GM23248 (cell line): ENCODE measurements at regions not wholly inside any gene's neighbourhood (a gene's known extent, or its start where the extent isn't known, plus 50 kb on each side); places are given as distances from the start of the nearest gene placed in this dataset.

Experiments
- DNase-seq: peaks from one replicate; pipeline ENCODE4 v3.0.0-alpha.2; 2015
- H2AFZ ChIP-seq: fragments of 200-600 bp; sonication (generic); 2 replicates; pipeline ENCODE4 v1.6.1; 2016; ENCODE audit warnings: antibody characterized with exemption
- H3F3A ChIP-seq: fragments of 200-600 bp; sonication (generic); 2 replicates; pipeline ENCODE4 v1.6.1; 2016; ENCODE audit warnings: mild to moderate bottlenecking, antibody characterized with exemption, mixed run types; ENCODE audit not compliant: insufficient read depth
- H3K27ac ChIP-seq: fragments of 200-600 bp; sonication (generic); 2 replicates; pipeline ENCODE4 v1.5.1; 2016; ENCODE audit warnings: mild to moderate bottlenecking
- H3K27me3 ChIP-seq: fragments of 200-600 bp; sonication (generic); replicated peaks from 2 replicates; pipeline ENCODE4 v1.6.1; 2016; ENCODE audit warnings: mild to moderate bottlenecking; ENCODE audit not compliant: insufficient read depth
- H3K36me3 ChIP-seq: fragments of 200-600 bp; sonication (generic); 2 replicates; pipeline ENCODE4 v1.6.1; 2016; ENCODE audit warnings: low read depth, mild to moderate bottlenecking
- H3K4me1 ChIP-seq: fragments of 200-600 bp; sonication (generic); 2 replicates; pipeline ENCODE4 v1.6.1; 2016; ENCODE audit warnings: mild to moderate bottlenecking; ENCODE audit not compliant: insufficient read depth
- H3K4me2 ChIP-seq: fragments of 200-600 bp; sonication (generic); one replicate; pipeline ENCODE4 v1.6.1; 2016; ENCODE audit warnings: mild to moderate bottlenecking; ENCODE audit not compliant: unreplicated experiment
- H3K4me3 ChIP-seq: fragments of 200-600 bp; sonication (generic); 2 replicates; pipeline ENCODE4 v1.5.1; 2016; ENCODE audit warnings: mild to moderate bottlenecking
- H3K79me2 ChIP-seq: fragments of 200-600 bp; sonication (generic); 2 replicates; pipeline ENCODE4 v1.6.1; 2016; ENCODE audit warnings: mild to moderate bottlenecking; ENCODE audit not compliant: insufficient read depth
- H3K9ac ChIP-seq: fragments of 200-600 bp; sonication (generic); 2 replicates; pipeline ENCODE4 v1.6.1; 2016; ENCODE audit warnings: mild to moderate bottlenecking
- H3K9me2 ChIP-seq: fragments of 200-600 bp; sonication (generic); 2 replicates; pipeline ENCODE4 v1.6.1; 2016; ENCODE audit warnings: mixed run types, mild to moderate bottlenecking, moderate library complexity; ENCODE audit not compliant: insufficient read depth
- H3K9me3 ChIP-seq: fragments of 200-600 bp; sonication (generic); one replicate; pipeline ENCODE4 v1.6.1; 2017; ENCODE audit warnings: low read depth
- H4K20me1 ChIP-seq: fragments of 200-600 bp; sonication (generic); 2 replicates; pipeline ENCODE4 v1.6.0; 2016; ENCODE audit not compliant: insufficient read depth
- EZH2 ChIP-seq: fragments of 200-600 bp; sonication (generic); IDR thresholded peaks from 2 replicates; pipeline ENCODE4 v1.6.1; 2018; ENCODE audit warnings: antibody characterized with exemption, mild to moderate bottlenecking; ENCODE audit not compliant: insufficient read depth, poor library complexity, severe bottlenecking
- EZH2phosphoT487 ChIP-seq: fragments of 200-600 bp; sonication (generic); IDR thresholded peaks from 2 replicates; pipeline ENCODE4 v1.6.1; 2018; ENCODE audit warnings: antibody characterized with exemption, moderate library complexity, mild to moderate bottlenecking, low read depth; ENCODE audit not compliant: insufficient read depth
- WGBS, 2 experiments: methylation state at CpG; one replicate each; pipeline ENCODE4 v1.1.6; 2015 to 2017; ENCODE audit warnings: low lambda C conversion rate in 2 of 2, low coverage in 1 of 2; ENCODE audit errors: missing lambda C conversion rate in 2 of 2; 5-methylcytosine and 5-hydroxymethylcytosine counted together
- in situ Hi-C: fragments of 300-500 bp; cut with MboI; formaldehyde crosslinking; loops from 2 replicates; pipeline ENCODE4 v1.15.0; 2020

DNA sequence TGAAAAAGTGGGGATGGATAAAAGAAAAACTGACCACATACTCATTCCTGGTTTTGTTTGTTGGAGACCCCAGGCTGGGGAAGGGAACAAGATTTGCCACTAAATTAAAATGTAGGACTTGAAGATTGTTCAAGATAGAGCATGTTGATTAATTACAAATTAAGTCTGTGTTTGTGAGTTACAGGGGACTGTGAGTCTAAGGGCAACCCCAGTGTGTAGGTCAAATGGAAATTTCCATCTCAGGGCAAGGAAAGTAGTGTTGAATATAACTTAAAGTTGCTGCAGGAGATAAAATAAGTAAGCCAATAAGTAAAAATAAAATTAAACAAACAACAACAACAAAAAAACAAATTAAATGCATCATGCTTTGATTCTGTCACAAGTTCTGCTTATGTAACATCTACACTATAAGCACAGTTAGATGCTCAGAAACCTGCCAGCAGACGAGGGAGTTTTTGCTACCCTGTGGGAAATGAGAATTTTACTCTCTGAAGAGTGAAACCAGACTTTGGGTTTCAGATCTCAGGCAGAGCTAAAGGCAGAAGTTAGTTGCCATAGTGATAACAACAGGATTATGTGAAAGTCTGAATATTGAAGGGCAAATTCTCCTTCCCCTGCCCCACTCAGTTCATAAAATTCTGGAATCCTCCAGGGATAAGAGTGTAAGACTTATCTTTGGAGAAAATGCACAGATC, 352.3 kb downstream of the GRXCR1 start:
- in situ Hi-C loops, result no loop called here
- TF ChIP-seq EZH2, result no peak
- no peak for TF ChIP-seq EZH2phosphoT487

DNA sequence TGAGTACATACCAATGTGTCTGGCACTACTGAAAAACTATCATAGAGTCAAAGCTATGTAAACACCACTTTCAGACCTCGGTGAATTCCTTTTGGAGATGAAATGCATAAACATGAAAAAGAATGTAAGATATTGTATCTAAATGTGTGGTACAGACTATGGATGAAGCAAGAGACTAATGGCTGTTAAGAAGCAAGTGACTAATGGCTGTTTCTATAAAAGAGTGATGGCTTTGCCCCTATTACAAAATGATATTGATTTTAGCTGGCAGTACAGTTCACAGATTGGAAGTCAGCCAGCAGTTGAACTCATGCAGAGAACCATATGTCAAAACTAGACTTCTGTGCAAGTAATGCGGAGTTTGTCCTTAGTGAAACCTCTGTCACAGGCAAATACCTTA, 359.3 kb downstream of the GRXCR1 start:
- H2AFZ ChIP-seq, result 0 out of 2 replicates have a peak overlapping the region, but pooled peaks have one; percentile 12
- no peaks in the 10 kb centered on the region; the same call in 1 of the 2 replicates for H3K9me2 ChIP-seq
- no peaks in the 10 kb centered on the region for H3K9me3 ChIP-seq
- peak; percentile 9 for DNase-seq
- H3F3A ChIP-seq, result no peaks in the 10 kb centered on the region
- no peaks in the 10 kb centered on the region for H3K79me2 ChIP-seq
- H3K36me3 ChIP-seq, result no peaks in the 10 kb centered on the region
- TF ChIP-seq EZH2 (no peak), EZH2phosphoT487 (no peak)
- in situ Hi-C loops, result no loop called here
- no peak overlapping the region for H3K4me2 ChIP-seq
- H3K27me3 ChIP-seq, result no peaks in the 10 kb centered on the region
- H3K4me3 ChIP-seq, result no peak overlapping the region
- 0 out of 2 replicates have a peak, but pooled peaks cover 6% of the 10 kb centered on the region for H3K4me1 ChIP-seq
- no peak overlapping the region for H3K9ac ChIP-seq
- H3K27ac ChIP-seq, result no peak overlapping the region
- 14 to 16% methylated on average over 2 of the region's 2 CpGs for WGBS, 2 experiments
- H4K20me1 ChIP-seq, result no peaks in the 10 kb centered on the region

More for the DNA sequence above, 352.3 kb downstream of the GRXCR1 start:
- Histone ChIP-seq H2AFZ (no peak overlapping the region), H4K20me1 (no peaks in the 10 kb centered on the region), H3K27ac (no peak overlapping the region), H3K9me2 (no peaks in the 10 kb centered on the region; the same call in 1 of the 2 replicates), H3K4me2 (no peak overlapping the region), H3K4me1 (peaks cover 9% of the 10 kb centered on the region), H3F3A (no peaks in the 10 kb centered on the region), H3K9me3 (no peaks in the 10 kb centered on the region), H3K36me3 (no peaks in the 10 kb centered on the region), H3K79me2 (no peaks in the 10 kb centered on the region), H3K4me3 (no peak overlapping the region), H3K27me3 (no peaks in the 10 kb centered on the region), H3K9ac (no peak overlapping the region)
- DNase-seq, result no peak
- WGBS, 2 experiments, result 19 to 27% methylated on average over 1 of the region's 1 CpG

- in situ Hi-C loops, result no loop called here
- no peaks in the 10 kb centered on the region for H3K9me3 ChIP-seq
- TF ChIP-seq EZH2 (no peak), EZH2phosphoT487 (no peak)
- H3K36me3 ChIP-seq, result no peaks in the 10 kb centered on the region
- no peak overlapping the region for H3K9ac ChIP-seq
- no peaks in the 10 kb centered on the region for H3K9me2 ChIP-seq
- H4K20me1 ChIP-seq, result no peaks in the 10 kb centered on the region
- no peak overlapping the region for H2AFZ ChIP-seq
- H3K27ac ChIP-seq, result no peak overlapping the region
- H3K4me2 ChIP-seq, result no peak overlapping the region
- no peaks in the 10 kb centered on the region for H3K79me2 ChIP-seq
- no peak for DNase-seq
- no peaks in the 10 kb centered on the region for H3F3A ChIP-seq
- H3K27me3 ChIP-seq, result no peaks in the 10 kb centered on the region
- H3K4me3 ChIP-seq, result no peak overlapping the region
- H3K4me1 ChIP-seq, result 0 out of 2 replicates have a peak, but pooled peaks cover 6% of the 10 kb centered on the region
Observed at GRCh38 chr4:43253541-43253940, 361.0 kb downstream of the GRXCR1 start.

DNA sequence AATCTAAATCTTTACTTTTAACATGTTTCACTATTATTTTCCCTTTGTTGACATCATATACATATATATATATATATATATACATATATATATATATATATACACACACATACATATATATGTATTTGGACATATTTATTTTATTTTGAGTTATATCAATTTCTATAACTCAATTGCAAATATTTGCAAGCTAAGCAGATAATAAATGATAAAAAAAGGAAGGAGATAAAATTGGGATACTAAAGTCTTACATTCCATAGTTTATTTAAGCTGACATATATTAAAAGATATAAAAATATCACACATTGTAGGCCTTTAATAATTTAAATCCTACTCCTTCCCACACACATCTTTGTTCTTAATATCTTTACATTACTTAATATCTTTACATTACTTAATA, 372.2 kb downstream of the GRXCR1 start:
- no peaks in the 10 kb centered on the region for H3K36me3 ChIP-seq
- TF ChIP-seq EZH2, result no peak
- no peak for TF ChIP-seq EZH2phosphoT487
- H3K27ac ChIP-seq, result no peak overlapping the region
- H3K4me1 ChIP-seq, result no peaks in the 10 kb centered on the region
- no peak overlapping the region for H3K4me3 ChIP-seq
- H3K9ac ChIP-seq, result no peak overlapping the region
- H3K9me2 ChIP-seq, result no peaks in the 10 kb centered on the region
- H4K20me1 ChIP-seq, result no peaks in the 10 kb centered on the region
- H3K79me2 ChIP-seq, result no peaks in the 10 kb centered on the region
- in situ Hi-C loops, result no loop called here
- H3K9me3 ChIP-seq, result peaks cover 3% of the 10 kb centered on the region
- no peak for DNase-seq
- H2AFZ ChIP-seq, result no peak overlapping the region
- no peak overlapping the region for H3K4me2 ChIP-seq
- H3K27me3 ChIP-seq, result no peaks in the 10 kb centered on the region
- H3F3A ChIP-seq, result no peaks in the 10 kb centered on the region

- no peaks in the 10 kb centered on the region for H3K9me3 ChIP-seq
- H3K4me3 ChIP-seq, result no peak overlapping the region
- WGBS, 2 experiments, result 49 to 50% methylated on average over 1 of the region's 1 CpG
Observed at GRCh38 chr4:43271946-43272345, 379.4 kb downstream of the GRXCR1 start.

More at GRCh38 chr4:43271946-43272345, 379.4 kb downstream of the GRXCR1 start:
- Histone ChIP-seq H3K9me2 (no peaks in the 10 kb centered on the region), H2AFZ (no peak overlapping the region), H4K20me1 (no peaks in the 10 kb centered on the region), H3K79me2 (no peaks in the 10 kb centered on the region), H3F3A (0 out of 2 replicates have a peak, but pooled peaks cover 4% of the 10 kb centered on the region), H3K27ac (no peak overlapping the region), H3K4me2 (no peak overlapping the region), H3K4me1 (peaks cover 3% of the 10 kb centered on the region), H3K36me3 (no peaks in the 10 kb centered on the region), H3K27me3 (no peaks in the 10 kb centered on the region), H3K9ac (no peak overlapping the region)
- no peak for DNase-seq
- no peak for TF ChIP-seq EZH2phosphoT487
- no peak for TF ChIP-seq EZH2
- in situ Hi-C loops, result no loop called here
